ENCODE measurements at regions not wholly inside any gene's neighbourhood (a gene's known extent, or its start where the extent isn't known, plus 50 kb on each side); places are given as distances from the start of the nearest gene placed in this dataset.
"Not testable (repeated sequence)": the region's sequence is repeated elsewhere in the genome, so short reads cannot be mapped to it uniquely, and the experiment has no call there.

- no peak for DNase-seq
Observed at GRCh38 chr4:187073820-187074219, 350.2 kb upstream of the FAT1 start.

GRCh38 chr4:187075514-187075913, 351.9 kb upstream of the FAT1 start:
- no peak for DNase-seq

- DNase-seq, result no peak
Observed at GRCh38 chr4:187077744-187078401, 354.2 kb upstream of the FAT1 start.

- DNase-seq, result no peak
Observed at GRCh38 chr4:187084701-187085100, 361.0 kb upstream of the FAT1 start.

GRCh38 chr4:187085339-187085738, 361.7 kb upstream of the FAT1 start:
- DNase-seq, result no peak

- DNase-seq, result no peak
Observed at GRCh38 chr4:187086151-187086550, 362.5 kb upstream of the FAT1 start.

- no peak for DNase-seq
Observed at GRCh38 chr4:187088070-187088799, 364.6 kb upstream of the FAT1 start.

- no peak for DNase-seq
Observed at GRCh38 chr4:187090401-187090800, 366.7 kb upstream of the FAT1 start.

- not testable (repeated sequence) for DNase-seq
Observed at GRCh38 chr4:187090832-187091231, 367.2 kb upstream of the FAT1 start.

GRCh38 chr4:187094144-187094543, 370.5 kb upstream of the FAT1 start:
- no peak for DNase-seq

GRCh38 chr4:187098429-187098828, 374.8 kb upstream of the FAT1 start:
- DNase-seq, result no peak

- peak; percentile 30 to 77 for DNase-seq
Observed at GRCh38 chr4:187103351-187103750, 379.7 kb upstream of the FAT1 start.

GRCh38 chr4:187108845-187109244, 385.2 kb upstream of the FAT1 start:
- no peak for DNase-seq

- no peak for DNase-seq
Observed at GRCh38 chr4:187109636-187110035, 386.0 kb upstream of the FAT1 start.

- DNase-seq, result no peak
Observed at GRCh38 chr4:187118166-187118565, 394.5 kb upstream of the FAT1 start.

GRCh38 chr4:187118602-187119120, 395.0 kb upstream of the FAT1 start:
- no peak for DNase-seq

GRCh38 chr4:187124331-187124730, 400.7 kb upstream of the FAT1 start:
- no peak for DNase-seq

- no peak for DNase-seq
Observed at GRCh38 chr4:187125062-187125461, 401.4 kb upstream of the FAT1 start.

- no peak for DNase-seq
Observed at GRCh38 chr4:187127456-187127855, 403.8 kb upstream of the FAT1 start.

GRCh38 chr4:187128222-187128621, 404.6 kb upstream of the FAT1 start:
- DNase-seq, result no peak

- DNase-seq, result no peak
Observed at GRCh38 chr4:187128976-187129375, 405.3 kb upstream of the FAT1 start.

- DNase-seq, result not testable (repeated sequence)
Observed at GRCh38 chr4:187131826-187132225, 408.2 kb upstream of the FAT1 start.

GRCh38 chr4:187135878-187136277, 412.2 kb upstream of the FAT1 start:
- no peak for DNase-seq

- no peak for DNase-seq
Observed at GRCh38 chr4:187139141-187139540, 415.5 kb upstream of the FAT1 start.

Data from NCI-H2081 (cell line).